Astrocyte (in vitro differentiated cells and primary cell): ENCODE measurements at regions not wholly inside any gene's neighbourhood (a gene's known extent, or its start where the extent isn't known, plus 50 kb on each side); places are given as distances from the start of the nearest gene placed in this dataset.

Experiments used
- CTCF ChIP-seq: IDR thresholded peaks from 2 replicates; pipeline ENCODE4 v1.5.1; 2011; ENCODE audit warnings: low read depth, mild to moderate bottlenecking, inconsistent platforms, low read length, moderate library complexity; ENCODE audit not compliant: insufficient read depth
- EZH2 ChIP-seq: IDR thresholded peaks from 2 replicates; pipeline ENCODE4 v1.6.1; 2012; ENCODE audit warnings: mild to moderate bottlenecking, low read length, inconsistent platforms; ENCODE audit not compliant: insufficient read depth

- TF ChIP-seq CTCF: no peak
- TF ChIP-seq EZH2: no peak
Observed at GRCh38 chr2:184308706-184309105, 289.6 kb upstream of the ZNF804A start.
